ENCODE measurements at regions not wholly inside any gene's neighbourhood (a gene's known extent, or its start where the extent isn't known, plus 50 kb on each side); places are given as distances from the start of the nearest gene placed in this dataset.

DNA sequence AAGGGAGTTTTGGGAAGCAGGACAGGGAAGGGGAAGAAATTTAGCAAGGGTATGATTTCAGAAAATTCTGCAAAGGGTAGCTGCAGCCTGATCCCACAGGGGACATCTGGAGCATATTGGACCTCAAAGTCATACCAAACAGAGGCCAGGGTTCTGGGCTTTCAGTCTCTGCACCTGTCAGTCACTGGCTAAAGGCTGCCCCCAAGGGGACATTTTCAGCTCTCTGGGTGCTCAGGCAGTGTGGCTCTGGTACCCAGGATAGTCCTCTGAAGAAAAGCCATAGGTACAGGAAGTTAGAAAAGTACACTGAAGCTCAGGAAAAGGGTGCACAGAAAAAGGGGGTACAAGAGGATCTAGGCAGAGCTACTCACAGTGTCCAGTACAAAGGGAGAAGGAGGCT, 149.2 kb downstream of the INSIG2 start:
- no peak for DNase-seq
- no peak overlapping the region for H3K27ac Mint-ChIP-seq (ENCODE audit: unreplicated experiment)
- TF ChIP-seq, protein P1, sequence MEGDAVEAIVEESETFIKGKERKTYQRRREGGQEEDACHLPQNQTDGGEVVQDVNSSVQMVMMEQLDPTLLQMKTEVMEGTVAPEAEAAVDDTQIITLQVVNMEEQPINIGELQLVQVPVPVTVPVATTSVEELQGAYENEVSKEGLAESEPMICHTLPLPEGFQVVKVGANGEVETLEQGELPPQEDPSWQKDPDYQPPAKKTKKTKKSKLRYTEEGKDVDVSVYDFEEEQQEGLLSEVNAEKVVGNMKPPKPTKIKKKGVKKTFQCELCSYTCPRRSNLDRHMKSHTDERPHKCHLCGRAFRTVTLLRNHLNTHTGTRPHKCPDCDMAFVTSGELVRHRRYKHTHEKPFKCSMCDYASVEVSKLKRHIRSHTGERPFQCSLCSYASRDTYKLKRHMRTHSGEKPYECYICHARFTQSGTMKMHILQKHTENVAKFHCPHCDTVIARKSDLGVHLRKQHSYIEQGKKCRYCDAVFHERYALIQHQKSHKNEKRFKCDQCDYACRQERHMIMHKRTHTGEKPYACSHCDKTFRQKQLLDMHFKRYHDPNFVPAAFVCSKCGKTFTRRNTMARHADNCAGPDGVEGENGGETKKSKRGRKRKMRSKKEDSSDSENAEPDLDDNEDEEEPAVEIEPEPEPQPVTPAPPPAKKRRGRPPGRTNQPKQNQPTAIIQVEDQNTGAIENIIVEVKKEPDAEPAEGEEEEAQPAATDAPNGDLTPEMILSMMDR (IDR thresholded peaks at IDR 0.05; ENCODE audit: partially characterized antibody, unreplicated experiment), result no peak
- peaks cover 4% of the 10 kb centered on the region for H3K4me1 Mint-ChIP-seq (ENCODE audit: low read depth, unreplicated experiment)
- H3K4me3 Mint-ChIP-seq (ENCODE audit: unreplicated experiment), result no peak overlapping the region
- H3K9me3 Mint-ChIP-seq (ENCODE audit: unreplicated experiment), result peaks cover 4% of the 10 kb centered on the region
- H3K27me3 Mint-ChIP-seq (ENCODE audit: unreplicated experiment), result no peaks in the 10 kb centered on the region
- H3K36me3 Mint-ChIP-seq (ENCODE audit: unreplicated experiment), result peaks cover 5% of the 10 kb centered on the region

DNA sequence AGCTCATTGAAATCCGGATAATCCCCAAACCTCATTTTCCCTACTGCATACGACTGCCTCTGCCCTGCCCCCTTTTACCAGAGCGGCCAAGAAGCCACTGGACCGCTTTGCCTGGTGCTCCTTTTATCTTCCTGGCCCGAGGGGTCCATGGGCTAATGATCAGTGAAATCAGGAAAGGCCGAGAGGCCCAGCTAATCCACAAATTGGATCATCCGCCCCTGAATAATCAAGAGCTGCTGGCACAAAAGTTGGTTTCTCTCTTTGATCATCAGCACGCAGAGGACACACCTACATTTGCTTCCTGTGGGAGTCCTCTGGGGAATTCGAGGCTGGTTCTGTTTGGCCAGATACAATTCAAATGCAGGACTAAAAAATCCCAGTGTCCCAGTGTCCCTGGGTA, 144.5 kb downstream of the INSIG2 start:
- TF ChIP-seq, protein P1 (IDR thresholded peaks at IDR 0.05; ENCODE audit: partially characterized antibody, unreplicated experiment), result no peak
- Mint-ChIP-seq H3K9me3 (ENCODE audit: unreplicated experiment) (no peaks in the 10 kb centered on the region), H3K4me1 (ENCODE audit: low read depth, unreplicated experiment) (peaks cover 4% of the 10 kb centered on the region), H3K4me3 (ENCODE audit: unreplicated experiment) (no peak overlapping the region), H3K36me3 (ENCODE audit: unreplicated experiment) (peaks cover 5% of the 10 kb centered on the region), H3K27me3 (ENCODE audit: unreplicated experiment) (no peaks in the 10 kb centered on the region), H3K27ac (ENCODE audit: unreplicated experiment) (no peak overlapping the region)
- no peak for DNase-seq

DNA sequence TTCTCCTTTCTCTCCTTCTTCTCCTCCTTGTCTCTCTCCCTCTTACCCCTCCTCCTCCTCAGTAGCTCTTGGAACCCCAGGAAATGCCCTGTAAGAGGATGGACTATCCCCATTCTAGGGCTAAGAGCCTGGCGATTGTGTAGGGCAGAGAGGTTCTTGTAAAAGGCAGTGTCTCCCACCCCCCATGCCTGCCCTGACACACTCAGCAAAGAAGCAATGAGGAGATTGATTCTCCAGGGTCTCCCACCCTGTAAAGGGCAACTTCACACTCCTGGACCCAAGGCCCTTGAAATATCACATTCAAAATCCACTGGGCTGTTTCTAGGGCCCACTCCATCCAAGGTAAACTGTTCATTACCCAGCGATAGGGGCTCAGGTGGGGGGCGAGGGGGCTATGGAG, 144.1 kb downstream of the INSIG2 start:
- TF ChIP-seq, protein P1 (IDR thresholded peaks at IDR 0.05; ENCODE audit: partially characterized antibody, unreplicated experiment), result no peak
- H3K9me3 Mint-ChIP-seq (ENCODE audit: unreplicated experiment), result no peaks in the 10 kb centered on the region
- no peak for DNase-seq
- peaks cover 5% of the 10 kb centered on the region for H3K36me3 Mint-ChIP-seq (ENCODE audit: unreplicated experiment)
- H3K27ac Mint-ChIP-seq (ENCODE audit: unreplicated experiment), result no peak overlapping the region
- H3K4me1 Mint-ChIP-seq (ENCODE audit: low read depth, unreplicated experiment), result peaks cover 4% of the 10 kb centered on the region
- no peak overlapping the region for H3K4me3 Mint-ChIP-seq (ENCODE audit: unreplicated experiment)
- H3K27me3 Mint-ChIP-seq (ENCODE audit: unreplicated experiment), result no peaks in the 10 kb centered on the region

DNA sequence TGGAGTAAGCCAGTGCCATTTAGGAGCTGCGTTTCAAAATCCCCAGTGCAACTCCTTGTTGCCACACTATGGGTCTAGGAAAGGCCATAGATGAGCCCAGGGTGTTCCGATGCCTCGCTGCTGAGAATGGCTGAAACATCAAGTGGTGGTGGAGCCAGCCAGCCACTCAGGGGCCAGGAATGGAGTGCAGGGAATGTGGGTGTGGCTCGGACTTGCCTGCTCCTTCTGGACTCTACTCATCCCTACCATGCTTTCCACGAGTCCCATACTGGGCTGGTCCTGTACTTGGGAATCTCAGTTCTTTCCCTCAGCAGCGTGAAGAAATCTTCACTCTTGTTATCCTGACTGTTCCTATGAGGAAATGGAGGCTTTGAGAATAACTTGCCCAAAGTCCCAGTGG, 143.5 kb downstream of the INSIG2 start:
- no peak for DNase-seq
- TF ChIP-seq, protein P1 (IDR thresholded peaks at IDR 0.05; ENCODE audit: partially characterized antibody, unreplicated experiment), result no peak
- Mint-ChIP-seq H3K36me3 (ENCODE audit: unreplicated experiment) (peaks cover 5% of the 10 kb centered on the region), H3K27me3 (ENCODE audit: unreplicated experiment) (no peaks in the 10 kb centered on the region), H3K4me3 (ENCODE audit: unreplicated experiment) (no peak overlapping the region), H3K4me1 (ENCODE audit: low read depth, unreplicated experiment) (peaks cover 4% of the 10 kb centered on the region), H3K27ac (ENCODE audit: unreplicated experiment) (no peak overlapping the region), H3K9me3 (ENCODE audit: unreplicated experiment) (no peaks in the 10 kb centered on the region)

DNA sequence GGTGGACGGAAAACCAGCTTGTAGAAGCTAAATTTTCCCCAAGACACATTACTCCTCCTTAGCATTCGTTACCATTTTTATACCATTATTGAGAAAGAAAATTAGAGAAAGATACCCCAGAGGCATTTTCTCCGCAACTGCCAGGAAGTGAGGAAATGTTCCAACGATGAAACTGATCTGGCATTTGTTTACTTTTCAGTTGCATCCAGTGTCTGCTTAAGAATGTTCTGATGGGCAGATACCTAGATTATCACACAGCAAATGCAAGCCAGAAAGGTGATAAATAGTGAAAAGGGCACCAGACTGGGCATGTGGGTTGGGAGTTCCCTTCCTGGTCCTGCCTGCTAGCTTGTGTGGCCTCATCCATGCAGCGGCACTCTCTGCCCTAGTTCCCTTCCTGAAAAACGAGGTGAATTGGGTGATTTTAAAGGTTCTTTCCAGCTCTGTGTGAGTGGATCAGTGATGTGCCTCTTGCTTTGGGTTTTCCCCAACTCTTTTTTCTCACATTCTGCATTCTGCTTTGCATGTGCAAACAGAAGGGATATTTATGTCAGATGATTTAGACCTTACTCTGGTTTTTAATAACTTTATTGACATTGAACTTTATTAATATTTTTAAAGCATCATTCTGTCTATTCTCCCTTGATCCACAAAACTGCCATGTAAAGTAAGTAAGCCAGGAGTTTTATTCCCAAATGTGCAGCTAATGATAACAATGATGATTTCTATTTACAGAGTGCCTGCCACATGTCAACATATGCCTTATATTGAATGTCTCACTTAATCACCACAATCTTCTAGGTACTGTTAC, 139.6 kb downstream of the INSIG2 start:
- peaks cover 22% of the 10 kb centered on the region for H3K4me1 Mint-ChIP-seq (ENCODE audit: low read depth, unreplicated experiment)
- peaks cover 10% of the 10 kb centered on the region for H3K9me3 Mint-ChIP-seq (ENCODE audit: unreplicated experiment)
- H3K27ac Mint-ChIP-seq (ENCODE audit: unreplicated experiment), result no peak overlapping the region
- DNase-seq, result no peak
- H3K27me3 Mint-ChIP-seq (ENCODE audit: unreplicated experiment), result peaks cover 10% of the 10 kb centered on the region
- TF ChIP-seq, protein P1 (IDR thresholded peaks at IDR 0.05; ENCODE audit: partially characterized antibody, unreplicated experiment), result no peak
- H3K4me3 Mint-ChIP-seq (ENCODE audit: unreplicated experiment), result no peak overlapping the region
- peaks cover 4% of the 10 kb centered on the region for H3K36me3 Mint-ChIP-seq (ENCODE audit: unreplicated experiment)
